GM19328 (cell line): ENCODE measurements at regions not wholly inside any gene's neighbourhood (a gene's known extent, or its start where the extent isn't known, plus 50 kb on each side); places are given as distances from the start of the nearest gene placed in this dataset.
A peak's percentile ranks its signal among the peaks of the same experiment; 100 is the strongest.

Experiments
- ATAC-seq: cut with Tn5 transposase; IDR thresholded peaks from one replicate; pipeline ENCODE4 v1.9.1; 2021; ENCODE audit warnings: mild to moderate bottlenecking, moderate library complexity; ENCODE audit not compliant: unreplicated experiment

- no peak for ATAC-seq
Observed at GRCh38 chr7:25850735-25851134, 301.3 kb upstream of the NFE2L3 start.

GRCh38 chr7:25851332-25852210 is 300.4 kb upstream of the NFE2L3 start:
- no peak for ATAC-seq

GRCh38 chr7:25852211-25852938 is 299.6 kb upstream of the NFE2L3 start:
- no peak for ATAC-seq

- ATAC-seq = no peak
Observed at GRCh38 chr7:25852939-25853271, 299.1 kb upstream of the NFE2L3 start.

- ATAC-seq = no peak
Observed at GRCh38 chr7:25853314-25853713, 298.7 kb upstream of the NFE2L3 start.

- ATAC-seq = no peak
Observed at GRCh38 chr7:25854059-25854458, 297.9 kb upstream of the NFE2L3 start.

- ATAC-seq = no peak
Observed at GRCh38 chr7:25854608-25855497, 297.1 kb upstream of the NFE2L3 start.

GRCh38 chr7:25855854-25856782 is 295.9 kb upstream of the NFE2L3 start:
- ATAC-seq = no peak

GRCh38 chr7:25857376-25858067 is 294.5 kb upstream of the NFE2L3 start:
- no peak for ATAC-seq

GRCh38 chr7:25858200-25858524 is 293.8 kb upstream of the NFE2L3 start:
- ATAC-seq = no peak

GRCh38 chr7:25858525-25859411 is 293.2 kb upstream of the NFE2L3 start:
- no peak for ATAC-seq

- no peak for ATAC-seq
Observed at GRCh38 chr7:25859412-25860274, 292.4 kb upstream of the NFE2L3 start.

- ATAC-seq = no peak
Observed at GRCh38 chr7:25860275-25861163, 291.5 kb upstream of the NFE2L3 start.

GRCh38 chr7:25861164-25861496 is 290.9 kb upstream of the NFE2L3 start:
- ATAC-seq = no peak

GRCh38 chr7:25861601-25862260 is 290.3 kb upstream of the NFE2L3 start:
- no peak for ATAC-seq

- peak; percentile 92 for ATAC-seq
Observed at GRCh38 chr7:25862261-25863004, 289.6 kb upstream of the NFE2L3 start.
